HG03432 (cell line): ENCODE measurements at regions not wholly inside any gene's neighbourhood (a gene's known extent, or its start where the extent isn't known, plus 50 kb on each side); places are given as distances from the start of the nearest gene placed in this dataset.

ENCODE experiments used
- ATAC-seq: cut with Tn5 transposase; IDR thresholded peaks from one replicate; pipeline ENCODE4 v1.9.1; 2021; ENCODE audit warnings: mild to moderate bottlenecking, moderate library complexity; ENCODE audit not compliant: unreplicated experiment

- ATAC-seq = no peak
Measured at GRCh38 chr3:127384717-127385539, 97.1 kb upstream of the PRR20G start.

GRCh38 chr3:127383656-127384179, 95.9 kb upstream of the PRR20G start:
- ATAC-seq = no peak

DNA sequence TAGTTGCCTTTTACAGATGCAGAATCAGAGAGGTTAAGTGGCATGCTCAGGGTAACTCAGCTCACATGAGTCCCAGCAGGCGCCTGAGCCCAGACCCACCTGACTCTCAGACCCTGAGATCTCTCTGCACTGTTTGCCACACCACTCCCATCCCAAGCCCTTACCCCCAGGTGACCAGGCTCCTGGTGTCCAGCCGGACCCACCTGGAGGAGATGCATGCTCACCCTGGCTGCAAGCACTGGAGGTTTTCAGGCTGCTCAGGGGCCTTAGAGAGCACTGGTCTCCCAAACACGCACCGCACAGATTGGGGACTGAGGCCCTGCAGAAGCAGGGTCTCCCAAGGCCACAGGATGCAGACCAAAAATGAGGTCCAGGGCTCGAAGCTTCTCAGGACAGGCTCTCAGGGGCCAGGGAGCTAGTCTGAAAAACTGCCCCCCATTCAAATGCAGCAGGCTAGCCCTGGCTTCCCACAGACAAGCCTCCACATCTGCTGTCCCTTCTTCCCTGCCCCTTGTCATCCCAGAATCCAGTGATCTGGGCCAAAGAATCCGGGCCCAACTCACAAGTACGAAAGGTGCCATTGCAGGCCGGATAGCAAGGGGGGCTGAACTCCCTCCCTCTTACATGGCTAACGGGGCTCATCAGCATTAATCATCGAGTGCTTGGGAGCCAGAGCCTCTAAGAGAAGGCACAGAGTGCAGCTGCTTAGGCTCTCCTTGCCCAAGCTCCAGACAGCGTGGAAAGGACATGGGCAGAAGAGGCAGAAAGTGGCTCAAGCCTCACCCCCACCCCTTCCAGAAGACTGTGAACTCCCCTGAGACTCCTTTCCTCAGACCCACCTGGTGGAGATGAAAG, 90.2 kb upstream of the PRR20G start:
- no peak for ATAC-seq

GRCh38 chr3:127375151-127375930, 87.5 kb upstream of the PRR20G start:
- ATAC-seq = no peak

- no peak for ATAC-seq
Measured at GRCh38 chr3:127374086-127375010, 86.5 kb upstream of the PRR20G start.

DNA sequence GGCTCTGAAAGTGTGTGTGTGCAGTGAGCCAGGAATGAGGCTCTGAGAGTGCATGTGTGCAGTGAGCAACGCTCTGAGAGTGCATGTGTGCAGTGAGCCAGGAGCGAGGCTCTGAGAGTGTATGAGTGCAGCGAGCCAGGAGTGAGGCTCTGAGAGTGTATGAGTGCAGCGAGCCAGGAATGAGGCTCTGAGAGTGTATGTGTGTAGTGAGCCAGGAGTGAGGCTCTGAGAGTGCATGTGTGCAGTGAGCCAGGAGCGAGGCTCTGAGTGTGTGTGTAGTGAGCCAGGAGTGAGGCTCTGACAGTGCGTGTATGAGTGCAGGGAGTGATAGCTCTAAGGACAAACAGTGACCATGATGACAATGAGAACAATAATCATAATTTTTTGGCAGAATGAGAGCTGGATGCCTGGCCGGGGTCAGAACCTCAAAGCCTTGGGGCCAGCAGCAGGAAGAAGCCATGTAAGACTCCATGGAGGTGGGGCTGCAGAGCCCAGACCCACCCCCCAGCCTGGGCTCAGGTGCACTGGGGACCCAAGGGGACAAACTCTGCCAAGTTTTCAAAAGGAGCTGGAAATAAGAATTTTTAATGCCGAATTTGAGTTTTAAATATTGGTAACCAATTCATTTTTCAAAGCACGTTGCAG, 85.7 kb upstream of the PRR20G start:
- no peak for ATAC-seq

- no peak for ATAC-seq
Measured at GRCh38 chr3:127371846-127372245, 84.0 kb upstream of the PRR20G start.

DNA sequence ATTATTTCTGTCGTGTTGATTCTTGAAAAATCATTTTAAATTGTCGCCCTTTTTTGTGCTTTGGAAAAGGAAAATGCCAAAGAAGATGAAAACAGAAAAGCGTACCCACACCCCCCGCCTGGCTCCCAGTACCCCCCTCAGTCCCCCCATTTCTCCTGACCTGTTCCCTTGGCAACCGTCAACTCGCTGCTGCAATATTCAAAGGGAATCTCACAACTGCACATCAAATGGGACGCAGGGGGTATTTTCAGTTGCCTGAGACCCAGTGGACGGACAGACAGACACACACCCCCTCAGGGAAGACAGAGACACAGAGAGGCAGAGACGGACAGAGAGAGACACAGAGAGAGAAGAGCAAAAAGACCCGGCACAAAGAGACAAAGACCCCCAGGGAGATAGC, 83.5 kb upstream of the PRR20G start:
- no peak for ATAC-seq

DNA sequence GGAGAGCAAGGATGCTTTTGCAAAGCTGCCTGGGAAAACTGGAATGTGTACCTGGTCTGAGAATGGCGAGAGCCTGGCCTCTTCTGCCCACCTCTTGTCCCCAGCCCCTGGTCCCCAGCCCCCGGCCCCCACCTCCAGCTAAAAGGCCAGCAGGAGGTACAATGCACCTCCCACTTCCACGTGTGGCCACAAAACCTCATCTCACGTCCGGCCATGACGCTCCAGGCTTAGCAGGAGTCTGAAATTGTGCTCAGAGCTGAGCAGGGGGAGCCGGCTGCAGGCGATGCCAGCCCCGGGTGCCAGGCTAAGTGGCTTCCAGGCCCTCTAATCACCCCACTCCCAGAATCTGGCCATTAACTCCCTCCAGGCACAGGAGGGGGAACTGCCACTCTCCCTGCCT, 83.1 kb upstream of the PRR20G start:
- no peak for ATAC-seq

DNA sequence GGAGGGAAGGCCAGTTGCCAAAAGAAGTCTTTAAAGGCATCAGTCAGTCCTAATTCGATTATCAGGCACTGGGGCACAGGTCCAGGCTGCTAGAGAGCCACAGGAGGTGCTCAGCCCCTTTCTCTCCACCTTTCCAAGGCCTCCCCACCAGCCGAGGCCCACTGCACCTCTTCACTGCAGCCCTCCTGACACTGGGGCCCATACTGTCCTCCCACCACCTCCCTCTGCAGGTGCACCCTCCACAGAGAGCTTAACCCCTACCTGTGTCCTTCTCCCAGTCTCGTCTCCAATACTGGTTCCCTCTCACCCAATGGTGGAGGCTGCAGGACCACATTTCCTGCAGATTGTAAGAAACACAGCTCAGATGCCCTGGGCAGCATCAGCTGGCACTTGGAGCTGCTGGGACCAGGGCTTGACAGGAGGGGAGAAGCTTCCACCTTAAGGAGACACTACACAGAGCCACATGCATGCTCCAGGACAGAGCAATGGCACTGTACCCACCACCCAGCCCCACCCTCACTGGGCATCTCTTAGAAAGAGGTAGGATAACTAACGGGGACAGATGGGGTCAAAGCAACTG, 81.6 kb upstream of the PRR20G start:
- ATAC-seq = no peak

- ATAC-seq = no peak
Measured at GRCh38 chr3:127368186-127369032, 80.6 kb upstream of the PRR20G start.

- no peak for ATAC-seq
Measured at GRCh38 chr3:127367593-127367992, 79.7 kb upstream of the PRR20G start.

- no peak for ATAC-seq
Measured at GRCh38 chr3:127366383-127366782, 78.5 kb upstream of the PRR20G start.

DNA sequence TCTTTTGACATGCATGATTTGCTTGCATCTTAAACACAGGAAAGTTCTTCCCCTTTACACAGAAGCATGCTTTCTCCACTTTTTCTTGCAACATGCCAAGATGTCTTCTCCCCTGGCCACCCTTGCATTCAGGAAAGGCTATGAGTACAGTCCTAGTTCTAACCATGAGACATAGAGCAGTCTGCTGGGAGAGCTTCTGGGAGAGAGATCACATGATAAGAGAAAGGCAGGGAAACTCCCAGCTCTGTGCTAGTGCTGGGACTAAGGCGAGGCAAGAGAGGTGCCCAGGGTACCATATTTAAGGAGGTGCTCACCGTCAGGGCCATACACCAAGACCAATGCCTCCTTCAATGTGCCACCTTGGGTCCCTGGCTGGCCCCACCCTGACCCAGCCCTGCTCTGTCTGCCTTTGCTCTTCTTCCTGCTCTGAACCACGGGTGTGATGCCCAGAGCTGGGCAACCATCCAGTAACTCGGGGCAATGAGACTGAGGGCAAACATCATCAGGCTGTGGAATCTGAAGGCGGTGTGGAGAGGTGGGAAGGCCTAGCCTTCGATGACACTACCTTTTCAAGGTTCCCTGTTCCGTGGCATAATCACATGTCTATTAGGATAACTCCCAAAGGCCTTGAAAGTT, 77.4 kb upstream of the PRR20G start:
- no peak for ATAC-seq

DNA sequence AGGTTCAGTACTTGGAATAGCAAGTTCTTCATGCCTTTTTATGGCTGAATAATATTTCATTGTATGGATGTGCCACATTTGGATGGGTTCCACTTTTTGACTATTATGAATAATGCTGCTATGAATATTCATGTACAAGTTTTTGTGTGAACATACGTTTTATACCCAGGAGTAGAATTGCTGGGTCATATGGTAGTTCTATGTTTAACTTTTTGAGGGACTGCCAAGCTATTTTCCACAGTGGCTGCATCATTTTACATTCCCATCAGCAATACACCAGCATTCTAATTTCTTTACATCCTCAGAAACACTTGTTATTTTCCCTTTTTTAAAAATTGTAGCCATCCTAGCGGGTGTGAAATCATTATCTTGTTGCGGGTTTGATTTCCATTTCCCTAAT, 76.0 kb upstream of the PRR20G start:
- no peak for ATAC-seq

GRCh38 chr3:127363171-127363570, 75.3 kb upstream of the PRR20G start:
- ATAC-seq = no peak

- ATAC-seq = no peak
Measured at GRCh38 chr3:127360647-127361046, 72.8 kb upstream of the PRR20G start.

DNA sequence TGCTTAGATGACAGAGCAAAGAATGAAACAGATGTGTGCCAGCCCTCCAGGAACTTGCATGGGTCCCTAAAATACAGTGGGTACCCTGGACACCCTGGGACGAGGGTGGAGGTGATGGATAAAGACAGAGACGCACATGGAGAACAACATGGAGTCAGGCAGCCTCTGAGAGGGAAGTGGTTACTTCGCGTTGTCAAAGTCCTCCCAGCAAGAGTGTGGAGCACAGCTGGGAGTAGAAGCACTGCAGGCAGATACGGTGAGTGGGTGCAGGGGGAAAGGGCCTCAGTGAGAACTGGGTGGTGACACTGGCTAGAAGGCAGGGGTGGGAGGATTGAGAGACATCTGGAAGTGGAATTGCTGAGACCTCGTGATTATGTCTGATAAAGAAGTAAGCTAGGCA, 70.8 kb upstream of the PRR20G start:
- ATAC-seq = no peak
